HEK293 (cell line): ENCODE measurements at regions not wholly inside any gene's neighbourhood (a gene's known extent, or its start where the extent isn't known, plus 50 kb on each side); places are given as distances from the start of the nearest gene placed in this dataset.

ENCODE experiments used
- CTCF ChIP-seq: fragments of 450-650 bp; formaldehyde crosslinking; IDR thresholded peaks from 2 replicates; pipeline ENCODE4 v1.5.1; 2016; ENCODE audit warnings: missing biosample characterization, missing genetic modification characterization
- REST ChIP-seq: fragments of 450-650 bp; formaldehyde crosslinking; IDR thresholded peaks from 2 replicates; pipeline ENCODE4 v1.5.1; 2016; ENCODE audit warnings: missing biosample characterization, missing genetic modification characterization
- SCRT2 ChIP-seq: fragments of 450-650 bp; formaldehyde crosslinking; IDR thresholded peaks from 2 replicates; pipeline ENCODE4 v1.5.1; 2016; ENCODE audit warnings: missing biosample characterization, missing genetic modification characterization
- ZBTB49 ChIP-seq: fragments of 450-650 bp; formaldehyde crosslinking; IDR thresholded peaks from 2 replicates; pipeline ENCODE4 v1.5.1; 2016; ENCODE audit warnings: missing biosample characterization, missing genetic modification characterization, low read depth
- ZNF121 ChIP-seq: fragments of 450-650 bp; formaldehyde crosslinking; IDR thresholded peaks from 2 replicates; pipeline ENCODE4 v1.5.1; 2016; ENCODE audit warnings: missing biosample characterization, missing genetic modification characterization
- ZNF335 ChIP-seq: fragments of 450-650 bp; formaldehyde crosslinking; conservative IDR thresholded peaks from 2 replicates; pipeline ENCODE4 v1.5.1; 2016; ENCODE audit warnings: missing biosample characterization, missing genetic modification characterization
- ZNF629 ChIP-seq: fragments of 450-650 bp; formaldehyde crosslinking; IDR thresholded peaks from 2 replicates; pipeline ENCODE4 v1.5.1; 2017; ENCODE audit warnings: missing biosample characterization, missing genetic modification characterization
- ZNF76 ChIP-seq: fragments of 450-650 bp; formaldehyde crosslinking; IDR thresholded peaks from 2 replicates; pipeline ENCODE4; 2016; ENCODE audit warnings: low read depth, missing biosample characterization, missing genetic modification characterization, borderline replicate concordance

GRCh38 chr16:50950955-50951354 is 200.1 kb downstream of the SALL1 start:
- no peak for TF ChIP-seq ZNF629 (tag by site-specific recombination)
- TF ChIP-seq SCRT2 (tag by site-specific recombination), result no peak
- no peak for TF ChIP-seq CTCF
- TF ChIP-seq ZNF121 (tag by site-specific recombination), result no peak
- no peak for TF ChIP-seq REST (tag by site-specific recombination)
- TF ChIP-seq ZBTB49, result no peak
- TF ChIP-seq ZNF335 (tag by site-specific recombination), result no peak
- no peak for TF ChIP-seq ZNF76 (tag by site-specific recombination)
